Cardiac muscle cell (in vitro differentiated cells and primary cell): ENCODE measurements at regions not wholly inside any gene's neighbourhood (a gene's known extent, or its start where the extent isn't known, plus 50 kb on each side); places are given as distances from the start of the nearest gene placed in this dataset.

Source experiments
- DNase-seq, 2 donors: peaks; one replicate each; pipeline versions ENCODE4 v3.0.0 to v3.0.0-alpha.2; 2010 to 2017; ENCODE audit warnings: low read depth in 1 of 2, low spot score in 1 of 2
- H3K27ac ChIP-seq: fragments of 200-600 bp; sonication (generic); 2 replicates; pipeline ENCODE4 v1.5.1; 2016
- H3K27me3 ChIP-seq: fragments of 200-600 bp; sonication (generic); 2 replicates; pipeline ENCODE4 v1.6.0; 2016; ENCODE audit warnings: control low read depth
- H3K36me3 ChIP-seq: fragments of 200-600 bp; sonication (generic); 2 replicates; pipeline ENCODE4 v1.5.1; 2016; ENCODE audit warnings: control low read depth
- H3K4me1 ChIP-seq: fragments of 200-600 bp; sonication (generic); 2 replicates; pipeline ENCODE4 v1.8.1; 2017; ENCODE audit warnings: low read depth, mild to moderate bottlenecking, mixed run types
- H3K4me3 ChIP-seq: fragments of 200-600 bp; sonication (generic); 2 replicates; pipeline ENCODE4 v1.5.1; 2016; ENCODE audit warnings: mild to moderate bottlenecking
- H3K9me3 ChIP-seq: fragments of 200-600 bp; sonication (generic); 2 replicates; pipeline ENCODE4 v1.5.1; 2017; ENCODE audit warnings: low read depth, mild to moderate bottlenecking, control low read depth
- CTCF ChIP-seq: IDR thresholded peaks from 2 replicates; pipeline ENCODE4 v1.5.1; 2012; ENCODE audit warnings: low read depth, mild to moderate bottlenecking, low read length

GRCh38 chr4:14835708-14836425 lies 166.4 kb upstream of the CPEB2 start:
- no peak for DNase-seq
- H3K27me3 ChIP-seq, result no peaks in the 10 kb centered on the region
- no peak overlapping the region for H3K4me3 ChIP-seq
- no peaks in the 10 kb centered on the region for H3K4me1 ChIP-seq
- H3K9me3 ChIP-seq, result no peaks in the 10 kb centered on the region
- no peak overlapping the region for H3K27ac ChIP-seq
- H3K36me3 ChIP-seq, result no peaks in the 10 kb centered on the region
- TF ChIP-seq CTCF, result no peak

- DNase-seq, result no peak
- H3K9me3 ChIP-seq, result no peaks in the 10 kb centered on the region
These were observed 164.4 kb upstream of the CPEB2 start for GRCh38 chr4:14837860-14838259.

GRCh38 chr4:14841801-14842768 lies 160.2 kb upstream of the CPEB2 start:
- H3K4me1 ChIP-seq, result peaks cover 8% of the 10 kb centered on the region
- DNase-seq, result peak in 1 of 2 donors; percentile 31
- no peaks in the 10 kb centered on the region for H3K27me3 ChIP-seq
- TF ChIP-seq CTCF, result no peak
- H3K27ac ChIP-seq, result peak overlapping the region; percentile 18
- H3K4me3 ChIP-seq, result no peak overlapping the region
- no peaks in the 10 kb centered on the region for H3K36me3 ChIP-seq
- no peaks in the 10 kb centered on the region for H3K9me3 ChIP-seq

More at GRCh38 chr4:14837860-14838259, 164.4 kb upstream of the CPEB2 start:
- no peak overlapping the region for H3K4me3 ChIP-seq
- H3K4me1 ChIP-seq, result peaks cover 8% of the 10 kb centered on the region
- no peak overlapping the region for H3K27ac ChIP-seq
- no peak for TF ChIP-seq CTCF
- no peaks in the 10 kb centered on the region for H3K36me3 ChIP-seq
- H3K27me3 ChIP-seq, result no peaks in the 10 kb centered on the region

- Histone ChIP-seq H3K27ac (no peak overlapping the region), H3K27me3 (no peaks in the 10 kb centered on the region), H3K36me3 (no peaks in the 10 kb centered on the region), H3K4me1 (peaks cover 8% of the 10 kb centered on the region), H3K4me3 (no peak overlapping the region), H3K9me3 (no peaks in the 10 kb centered on the region)
- no peak for DNase-seq
- no peak for TF ChIP-seq CTCF
These were observed 159.2 kb upstream of the CPEB2 start for GRCh38 chr4:14842964-14843630.

- Histone ChIP-seq H3K4me3 (no peak overlapping the region), H3K27ac (no peak overlapping the region), H3K36me3 (no peaks in the 10 kb centered on the region), H3K9me3 (no peaks in the 10 kb centered on the region), H3K27me3 (no peaks in the 10 kb centered on the region), H3K4me1 (peaks cover 8% of the 10 kb centered on the region)
- TF ChIP-seq CTCF, result no peak
- DNase-seq, result no peak
These were observed 158.2 kb upstream of the CPEB2 start for GRCh38 chr4:14844061-14844460.
